Loucy (cell line): ENCODE measurements at regions not wholly inside any gene's neighbourhood (a gene's known extent, or its start where the extent isn't known, plus 50 kb on each side); places are given as distances from the start of the nearest gene placed in this dataset.

Experiments used
- CTCF ChIP-seq: fragments of 200-600 bp; sonication (generic); conservative IDR thresholded peaks from 2 replicates; pipeline ENCODE4 v1.5.1; 2014; ENCODE audit warnings: mild to moderate bottlenecking, antibody characterized with exemption, low read length
- EZH2phosphoT487 ChIP-seq: fragments of 200-600 bp; IDR thresholded peaks from 2 replicates; pipeline ENCODE4 v1.6.1; 2018; ENCODE audit warnings: antibody characterized with exemption, mild to moderate bottlenecking, moderate library complexity, borderline replicate concordance

- TF ChIP-seq CTCF (no peak), EZH2phosphoT487 (no peak)
These were observed 890.6 kb upstream of the CNTN5 start for GRCh38 chr11:98130117-98130625.
